Peyer's patch (tissue), 4 donors: ENCODE measurements at regions not wholly inside any gene's neighbourhood (a gene's known extent, or its start where the extent isn't known, plus 50 kb on each side); places are given as distances from the start of the nearest gene placed in this dataset.

Experiments
- DNase-seq, 3 donors: peaks; one replicate each; pipeline ENCODE4 v3.0.0-alpha.2; 2017 to 2019
- H3K27ac ChIP-seq, 4 donors: fragments of 200-600 bp; sonication (generic); one replicate each; pipeline ENCODE4 v1.5.1; 2016 to 2019
- H3K27me3 ChIP-seq, 2 donors: fragments of 200-600 bp; sonication (generic); one replicate each; pipeline ENCODE4 v1.5.1; 2019
- H3K36me3 ChIP-seq, 3 donors: fragments of 200-600 bp; sonication (generic); one replicate each; pipeline ENCODE4 v1.5.1; 2016 to 2019
- H3K4me1 ChIP-seq, 4 donors: fragments of 200-600 bp; sonication (generic); one replicate each; pipeline ENCODE4 v1.5.1; 2016 to 2019
- H3K4me3 ChIP-seq, 4 donors: fragments of 200-600 bp; sonication (generic); 1 replicate in 3 of 4; 2 replicates in 1 of 4; pipeline ENCODE4 v1.5.1; 2016 to 2019; ENCODE audit warnings: mild to moderate bottlenecking in 1 of 4
- H3K9me3 ChIP-seq, 4 donors: fragments of 200-600 bp; sonication (generic); one replicate each; pipeline ENCODE4 v1.5.1; 2016 to 2019; ENCODE audit warnings: mild to moderate bottlenecking in 1 of 4
- POLR2A ChIP-seq, 2 donors: fragments of 450-650 bp; IDR thresholded peaks; one replicate each; pipeline ENCODE4 v1.5.1; 2017; ENCODE audit warnings: antibody characterized with exemption in 2 of 2, mild to moderate bottlenecking in 2 of 2, moderate library complexity in 2 of 2
- TF ChIP-seq, protein P1 (sequence below), 6 experiments: fragments of 450-650 bp in 4 of 6; fragments of 200-600 bp in 2 of 6; sonication (generic) in 1 of 6; IDR thresholded peaks; one replicate each; pipeline ENCODE4 v1.5.1; 2017 to 2019; ENCODE audit warnings: antibody characterized with exemption in 6 of 6, mild to moderate bottlenecking in 3 of 6, moderate library complexity in 1 of 6

DNA sequence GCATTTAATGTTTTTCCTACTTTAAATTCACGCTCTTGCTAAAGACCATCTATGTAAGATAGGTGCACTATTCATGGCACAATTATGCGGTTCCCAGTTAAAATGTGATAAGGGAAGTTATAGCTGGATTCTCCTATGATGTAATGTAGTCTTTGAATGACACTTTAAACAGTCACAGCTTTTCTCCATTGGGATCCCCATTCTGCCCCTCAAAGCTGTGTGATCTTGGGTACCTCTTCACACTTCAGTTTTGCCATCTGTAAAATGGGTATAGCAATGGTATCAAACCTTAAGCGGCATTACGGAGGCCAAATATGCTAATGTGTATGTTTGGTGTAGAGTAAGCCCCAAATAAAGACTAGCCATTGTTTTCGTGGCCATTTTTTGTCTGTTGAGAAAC lies 64.7 kb upstream of the ZNF217 start:
- TF ChIP-seq, protein P1, sequence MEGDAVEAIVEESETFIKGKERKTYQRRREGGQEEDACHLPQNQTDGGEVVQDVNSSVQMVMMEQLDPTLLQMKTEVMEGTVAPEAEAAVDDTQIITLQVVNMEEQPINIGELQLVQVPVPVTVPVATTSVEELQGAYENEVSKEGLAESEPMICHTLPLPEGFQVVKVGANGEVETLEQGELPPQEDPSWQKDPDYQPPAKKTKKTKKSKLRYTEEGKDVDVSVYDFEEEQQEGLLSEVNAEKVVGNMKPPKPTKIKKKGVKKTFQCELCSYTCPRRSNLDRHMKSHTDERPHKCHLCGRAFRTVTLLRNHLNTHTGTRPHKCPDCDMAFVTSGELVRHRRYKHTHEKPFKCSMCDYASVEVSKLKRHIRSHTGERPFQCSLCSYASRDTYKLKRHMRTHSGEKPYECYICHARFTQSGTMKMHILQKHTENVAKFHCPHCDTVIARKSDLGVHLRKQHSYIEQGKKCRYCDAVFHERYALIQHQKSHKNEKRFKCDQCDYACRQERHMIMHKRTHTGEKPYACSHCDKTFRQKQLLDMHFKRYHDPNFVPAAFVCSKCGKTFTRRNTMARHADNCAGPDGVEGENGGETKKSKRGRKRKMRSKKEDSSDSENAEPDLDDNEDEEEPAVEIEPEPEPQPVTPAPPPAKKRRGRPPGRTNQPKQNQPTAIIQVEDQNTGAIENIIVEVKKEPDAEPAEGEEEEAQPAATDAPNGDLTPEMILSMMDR (IDR thresholded peaks at IDR 0.05) = no peak
- no peak for TF ChIP-seq POLR2A (IDR thresholded peaks at IDR 0.05)
- peaks cover 0 to 26% (median 15%) of the 10 kb centered on the region in 4 donors for H3K4me1 ChIP-seq

DNA sequence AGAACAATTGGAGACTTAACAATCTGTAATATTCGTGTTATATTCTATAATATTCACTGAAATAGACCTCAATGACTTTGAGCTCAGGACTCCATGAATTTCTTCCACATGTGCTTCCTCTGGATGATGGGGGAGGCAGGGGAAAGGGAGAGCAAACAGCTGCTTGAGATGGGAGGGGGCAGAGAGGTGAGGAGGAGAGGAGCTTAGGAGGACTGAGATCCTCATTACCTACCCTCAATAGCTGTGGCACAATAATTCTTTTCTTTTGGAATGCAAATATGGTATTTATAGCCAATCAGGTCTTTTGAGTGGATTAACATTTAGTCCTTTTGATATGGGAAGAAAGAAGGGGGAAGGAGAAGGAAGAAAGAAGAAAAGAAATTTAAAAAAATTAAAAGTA lies 64.1 kb upstream of the ZNF217 start:
- H3K27me3 ChIP-seq = no peaks in the 10 kb centered on the region
- no peaks in the 10 kb centered on the region for H3K9me3 ChIP-seq
- peaks cover 0 to 32% (median 18%) of the 10 kb centered on the region in 4 donors for H3K4me1 ChIP-seq
- no peak overlapping the region for H3K4me3 ChIP-seq
- H3K27ac ChIP-seq = peak overlapping the region in 2 of 4 donors; percentile 18 to 38
- no peaks in the 10 kb centered on the region for H3K36me3 ChIP-seq
- TF ChIP-seq POLR2A (IDR thresholded peaks at IDR 0.05) = no peak
- TF ChIP-seq, protein P1 (IDR thresholded peaks at IDR 0.05) = no peak
- no peak for DNase-seq

More for the DNA sequence above, 64.7 kb upstream of the ZNF217 start:
- no peak overlapping the region for H3K27ac ChIP-seq
- no peak for DNase-seq
- H3K9me3 ChIP-seq = no peaks in the 10 kb centered on the region
- no peak overlapping the region for H3K4me3 ChIP-seq
- no peaks in the 10 kb centered on the region for H3K36me3 ChIP-seq
- H3K27me3 ChIP-seq = no peaks in the 10 kb centered on the region

DNA sequence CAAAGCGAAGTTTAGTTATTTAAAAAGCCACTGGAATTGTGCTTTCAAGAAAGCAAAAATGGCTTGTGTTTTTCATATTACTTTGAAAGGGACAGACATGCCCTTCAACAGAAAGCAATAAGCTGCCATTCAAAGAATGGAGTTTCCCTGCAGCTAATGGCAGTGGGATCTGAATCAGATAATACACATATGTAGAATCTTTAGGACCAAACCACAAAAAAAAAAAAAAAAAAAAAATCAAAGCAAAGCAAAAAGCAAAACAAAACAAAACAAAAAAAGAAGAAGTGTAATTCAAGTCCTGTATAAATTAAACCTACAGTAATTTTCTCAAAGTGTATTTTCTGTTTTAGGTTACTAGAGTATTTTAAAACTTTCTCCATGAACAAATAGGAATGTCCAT lies 63.6 kb upstream of the ZNF217 start:
- TF ChIP-seq, protein P1 (IDR thresholded peaks at IDR 0.05) = no peak
- H3K27me3 ChIP-seq = no peaks in the 10 kb centered on the region
- H3K27ac ChIP-seq = peak overlapping the region in 3 of 4 donors; percentile 5 to 38 (median 17)
- H3K4me1 ChIP-seq = peaks cover 0 to 36% (median 19%) of the 10 kb centered on the region in 4 donors
- no peak overlapping the region for H3K4me3 ChIP-seq
- no peak for DNase-seq
- no peaks in the 10 kb centered on the region for H3K36me3 ChIP-seq
- no peaks in the 10 kb centered on the region for H3K9me3 ChIP-seq

DNA sequence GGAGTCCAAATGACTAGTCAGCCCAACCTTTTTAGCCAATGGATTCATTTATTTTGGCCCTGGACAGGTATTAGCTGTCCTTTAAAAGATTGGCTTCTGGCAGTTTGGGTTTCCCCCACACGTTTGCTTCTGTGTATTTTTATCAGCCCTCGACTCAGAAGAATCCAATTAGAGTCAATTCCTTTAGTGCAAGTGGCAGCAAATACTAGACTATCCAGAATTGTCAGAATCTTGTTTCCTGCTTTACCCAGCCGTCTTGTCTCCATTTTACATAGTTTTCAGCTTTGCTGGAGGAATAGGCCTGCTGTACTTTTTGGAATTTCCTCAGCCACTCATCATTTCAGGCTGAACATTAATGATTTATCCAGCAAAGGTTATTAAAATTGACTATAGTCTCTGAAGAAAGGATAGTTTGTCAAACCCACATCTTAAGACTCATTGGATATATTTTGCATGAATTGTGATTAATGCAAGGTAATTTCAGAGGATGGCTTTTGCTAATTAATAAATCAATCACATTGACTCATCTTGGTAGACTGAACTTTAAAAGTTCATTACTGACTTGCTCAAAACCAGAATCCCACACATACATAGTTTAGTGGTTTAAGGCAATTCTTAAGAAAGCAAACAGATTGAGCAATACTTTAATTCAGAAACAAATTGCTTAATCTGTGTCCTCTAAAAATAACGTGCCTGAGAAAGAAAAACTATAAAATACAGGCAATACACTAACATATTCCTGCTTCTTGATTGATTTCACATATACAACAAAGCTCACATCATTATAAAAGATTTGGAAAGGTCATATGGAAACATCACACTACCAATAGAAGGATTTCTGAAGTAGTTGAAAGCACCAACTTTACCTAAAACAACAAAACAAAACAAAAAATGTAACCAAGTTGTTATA lies 62.9 kb upstream of the ZNF217 start:
- Histone ChIP-seq H3K4me1 (peaks cover 0 to 40% (median 19%) of the 10 kb centered on the region in 4 donors), H3K27me3 (no peaks in the 10 kb centered on the region), H3K9me3 (no peaks in the 10 kb centered on the region), H3K27ac (peak overlapping the region; percentile 5 to 17 (median 12)), H3K4me3 (no peak overlapping the region), H3K36me3 (no peaks in the 10 kb centered on the region)
- TF ChIP-seq, protein P1 (IDR thresholded peaks at IDR 0.05) = no peak
- TF ChIP-seq POLR2A (IDR thresholded peaks at IDR 0.05) = no peak
- no peak for DNase-seq

DNA sequence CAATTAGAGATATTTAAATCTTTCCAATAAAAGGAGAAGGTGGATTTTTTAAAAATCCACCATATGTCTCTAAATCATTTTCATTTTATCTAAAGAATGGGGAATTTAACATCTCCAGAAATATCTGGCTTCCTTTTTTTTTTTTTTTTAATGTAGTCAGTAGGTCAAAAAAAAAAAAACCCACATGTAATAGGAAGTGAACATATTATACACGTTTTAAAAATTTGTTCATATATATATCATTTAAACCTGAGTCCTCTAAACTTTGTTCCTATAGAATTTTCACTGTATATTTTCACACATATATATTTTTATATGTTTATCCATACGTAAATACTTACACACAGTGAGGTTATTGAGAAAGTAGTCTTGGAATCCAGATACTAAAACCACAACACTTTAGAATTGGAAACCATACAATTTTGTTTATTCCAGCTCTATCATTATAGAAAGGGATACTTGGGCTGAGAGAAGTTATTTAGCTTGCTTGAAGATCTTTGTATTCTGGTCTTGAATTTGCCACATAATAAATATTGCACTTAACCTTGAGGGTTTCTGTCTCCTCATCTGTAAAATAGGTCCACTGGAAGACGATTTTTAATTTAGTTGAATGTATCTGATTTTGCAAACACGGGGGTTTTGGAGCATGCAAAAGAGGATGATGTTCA lies 62.1 kb upstream of the ZNF217 start:
- TF ChIP-seq POLR2A (IDR thresholded peaks at IDR 0.05) = no peak
- TF ChIP-seq, protein P1 (IDR thresholded peaks at IDR 0.05) = no peak
- no peak for DNase-seq
- Histone ChIP-seq H3K27me3 (no peaks in the 10 kb centered on the region), H3K9me3 (no peaks in the 10 kb centered on the region), H3K36me3 (no peaks in the 10 kb centered on the region), H3K4me3 (no peak overlapping the region), H3K4me1 (peaks cover 0 to 35% (median 17%) of the 10 kb centered on the region in 4 donors), H3K27ac (peak overlapping the region; percentile 62 to 70 (median 66))
